GM19023 (cell line): ENCODE measurements at regions not wholly inside any gene's neighbourhood (a gene's known extent, or its start where the extent isn't known, plus 50 kb on each side); places are given as distances from the start of the nearest gene placed in this dataset.

Source experiments
- ATAC-seq: cut with Tn5 transposase; IDR thresholded peaks from one replicate; pipeline ENCODE4 v1.9.1; 2021; ENCODE audit warnings: mild to moderate bottlenecking, moderate library complexity; ENCODE audit not compliant: unreplicated experiment

DNA sequence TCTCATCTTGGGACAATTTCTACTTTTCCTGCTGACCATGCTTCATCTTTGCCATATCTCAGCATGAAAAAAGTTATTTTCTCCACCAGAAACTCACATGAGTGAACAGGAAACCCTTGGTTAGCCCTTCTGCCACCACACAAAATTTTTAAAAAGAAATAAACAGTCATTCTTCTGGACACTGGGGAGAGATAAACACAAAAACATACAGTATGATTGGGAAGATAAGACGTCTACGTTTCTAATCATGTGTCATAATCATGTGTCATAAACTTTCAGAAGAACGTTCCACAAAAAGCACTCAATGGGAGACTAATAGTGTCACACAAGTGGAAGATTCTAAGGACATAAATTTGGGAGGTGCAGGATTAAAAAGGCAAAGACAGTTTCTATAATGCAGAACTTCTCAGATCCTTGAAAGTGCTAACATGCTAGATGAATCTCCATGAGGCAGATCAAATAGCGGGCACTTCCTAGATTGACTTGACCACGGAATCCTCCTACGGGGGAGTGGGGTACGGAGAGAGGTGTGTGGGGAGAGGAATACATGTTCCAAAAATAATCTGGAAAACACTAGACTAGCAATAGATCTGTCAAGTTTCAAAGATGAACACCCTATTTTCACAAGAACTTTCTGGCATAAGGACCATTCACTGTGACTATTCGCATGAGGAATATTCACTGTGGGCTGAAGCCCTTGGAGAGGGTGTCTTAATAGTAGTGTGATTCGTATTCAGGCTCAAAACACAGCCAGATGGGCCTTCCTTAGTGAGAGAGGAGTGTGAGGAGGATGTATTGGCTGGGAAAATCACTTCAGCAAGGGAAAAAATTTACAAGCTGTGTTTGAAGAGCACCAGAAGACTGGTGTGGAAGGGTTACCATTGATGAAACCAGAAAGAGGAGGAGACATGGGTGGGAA, 206.7 kb downstream of the SETD4 start:
- ATAC-seq: no peak

DNA sequence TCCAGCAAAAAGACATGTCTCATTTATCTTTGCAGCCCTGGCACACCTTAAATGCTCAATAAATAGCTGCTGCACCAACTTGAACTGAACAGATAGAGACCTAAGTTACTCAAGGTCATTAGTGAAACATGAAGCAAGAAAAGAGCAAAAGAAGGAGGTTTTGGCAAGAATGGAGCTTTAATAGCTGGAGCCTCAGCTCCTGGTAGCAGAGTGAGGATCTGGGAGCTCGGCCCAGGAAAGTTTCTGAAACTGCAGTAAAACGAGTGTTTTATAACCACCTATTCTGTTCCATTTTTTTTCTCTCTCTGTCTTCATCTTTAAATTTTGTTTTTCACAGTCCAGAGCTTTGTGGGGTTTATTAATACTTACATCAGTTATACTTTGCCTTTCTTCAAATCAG, 207.5 kb downstream of the SETD4 start:
- no peak for ATAC-seq

DNA sequence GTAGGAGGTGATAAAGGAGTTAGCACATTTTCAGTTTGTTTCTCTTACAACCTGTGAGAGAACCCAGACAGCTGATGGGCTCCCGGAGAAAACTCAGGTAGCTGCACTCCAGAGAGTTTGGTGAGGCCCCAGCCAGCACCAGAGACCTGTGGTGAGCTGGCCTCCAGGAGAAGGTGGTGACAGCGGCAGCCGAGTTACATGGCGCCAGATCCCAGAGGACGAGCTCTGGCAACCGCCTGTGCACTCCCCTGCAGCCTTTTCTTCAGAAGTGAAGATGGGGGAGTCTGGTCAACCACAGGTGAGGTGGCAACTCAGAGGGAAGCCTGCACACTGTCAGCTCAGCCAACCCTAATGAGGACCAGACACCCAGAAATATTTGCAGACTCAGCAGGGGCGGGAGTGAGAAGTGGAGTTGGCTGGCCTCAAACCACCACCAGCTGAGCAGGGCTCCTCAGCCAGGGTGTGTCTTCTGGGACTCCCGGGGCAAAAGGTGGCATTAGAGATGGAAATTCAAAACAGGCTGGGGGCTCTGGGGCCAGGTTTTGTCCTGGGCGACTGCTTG, 209.7 kb downstream of the SETD4 start:
- no peak for ATAC-seq

DNA sequence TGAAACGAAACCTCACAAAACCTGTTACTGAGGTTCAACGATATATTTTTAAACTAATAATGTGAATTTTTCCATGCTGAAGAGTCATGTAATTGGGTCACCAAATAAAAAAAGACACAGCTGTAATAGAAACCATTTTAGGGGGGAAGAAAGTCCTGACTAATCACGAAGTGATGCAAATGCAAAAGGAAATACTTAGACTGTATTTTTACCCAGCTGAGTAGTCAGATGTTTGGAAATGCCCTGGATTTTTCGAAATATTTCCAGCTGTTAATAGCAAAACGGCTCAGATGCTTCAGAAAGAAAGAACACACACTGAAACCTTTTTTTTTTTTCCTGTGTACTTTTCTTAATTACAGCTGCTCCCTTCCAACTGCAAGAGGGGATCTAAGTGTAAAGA, 210.3 kb downstream of the SETD4 start:
- no peak for ATAC-seq

DNA sequence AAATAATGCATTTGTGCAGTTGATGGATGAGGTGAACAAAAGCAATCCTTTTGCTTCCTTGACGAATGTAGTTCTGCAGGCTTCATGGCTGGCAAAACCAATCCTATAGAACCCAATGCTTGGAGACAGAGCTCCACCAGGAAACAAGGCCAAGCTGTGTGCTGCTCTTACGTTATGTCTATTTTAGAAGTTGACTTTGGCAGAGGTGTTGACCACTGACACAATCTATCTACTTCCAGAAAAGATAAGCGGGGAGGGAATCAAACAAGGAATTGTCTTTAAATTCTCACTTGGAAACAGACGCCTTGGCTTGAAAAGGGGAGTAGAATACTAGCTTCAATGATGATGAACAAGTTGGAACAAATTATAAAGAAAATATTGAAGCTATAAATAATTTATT, 211.2 kb downstream of the SETD4 start:
- no peak for ATAC-seq

DNA sequence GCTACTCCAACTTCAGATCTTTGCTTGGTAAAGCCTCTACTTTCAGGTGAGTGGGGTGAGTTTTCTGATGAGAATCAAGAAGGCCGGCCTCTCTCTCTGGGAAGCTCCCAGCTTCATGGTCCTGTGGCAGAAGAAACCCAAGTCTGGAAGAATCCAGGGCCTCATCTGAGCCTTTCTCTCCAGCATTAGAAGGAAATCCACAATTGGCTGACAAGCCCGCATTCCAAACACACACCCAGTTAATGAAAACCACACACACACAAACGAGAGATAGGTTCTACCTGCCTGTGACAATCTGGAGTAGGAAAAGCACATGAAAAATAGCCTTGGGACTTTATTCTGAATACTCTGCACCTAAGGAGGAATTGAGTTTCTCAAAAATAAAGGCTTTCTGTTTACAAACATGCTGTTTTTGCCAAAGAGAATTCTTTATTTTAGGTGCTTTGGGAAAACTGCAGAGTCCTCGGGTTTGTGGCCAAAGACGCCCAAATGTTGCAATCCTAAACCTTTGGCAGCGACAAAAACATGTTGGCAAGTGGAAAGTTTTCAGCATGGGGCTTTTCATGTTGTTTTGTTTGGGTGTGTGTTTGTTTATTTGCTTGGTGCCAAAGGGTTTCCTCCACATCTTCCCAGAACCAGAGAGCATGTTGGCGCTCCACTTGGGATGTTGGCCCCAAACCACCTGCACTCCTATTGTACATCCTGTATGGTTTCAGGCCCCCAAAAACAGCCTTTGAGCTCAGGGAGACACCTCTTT, 216.2 kb downstream of the SETD4 start:
- no peak for ATAC-seq

DNA sequence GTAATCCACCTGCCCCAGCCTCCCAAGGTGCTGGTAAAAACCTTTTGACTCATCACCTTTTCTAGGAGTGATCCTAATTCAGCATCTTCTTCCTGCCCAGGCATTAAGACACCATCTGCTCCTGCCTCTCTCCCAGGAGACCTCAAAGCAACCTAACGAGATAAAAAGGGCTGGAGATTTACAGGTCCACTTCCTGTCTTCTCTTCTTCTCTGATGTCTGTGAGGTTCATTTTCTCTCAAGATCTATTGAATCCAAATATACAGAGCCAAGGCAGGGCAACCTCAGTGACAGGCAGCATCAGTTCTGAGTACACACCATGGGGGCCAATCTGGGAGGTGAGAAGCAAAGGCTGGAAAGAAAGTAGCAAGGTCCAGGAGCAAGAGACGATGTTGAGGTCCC, 219.4 kb downstream of the SETD4 start:
- ATAC-seq: no peak

DNA sequence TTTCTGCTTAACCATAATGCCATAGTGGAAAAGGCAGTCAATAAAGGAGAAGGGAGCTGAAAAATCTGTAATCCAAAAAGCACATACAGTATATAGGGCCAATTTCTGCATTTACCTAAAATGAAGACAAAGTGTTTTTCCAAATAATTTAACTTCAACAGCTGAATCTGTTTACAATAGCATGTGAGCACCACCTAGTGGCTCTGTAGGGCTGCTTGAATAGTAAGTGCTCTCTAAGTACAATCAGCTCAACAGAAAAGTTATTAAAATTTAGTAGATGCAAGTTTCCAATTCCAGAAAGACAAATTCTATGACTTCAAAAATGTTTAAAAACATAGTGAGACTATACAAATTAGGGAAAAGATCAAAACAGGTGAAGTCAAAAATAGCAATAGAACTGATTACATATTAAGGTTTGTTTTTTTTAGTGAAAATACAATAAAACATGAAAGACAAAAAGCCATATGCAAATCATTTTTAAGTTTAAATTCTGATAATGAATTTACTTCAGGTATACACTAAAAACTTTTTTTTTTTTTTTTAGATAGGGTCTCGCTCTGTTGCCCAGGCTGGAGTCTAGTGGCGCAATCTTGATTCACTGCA, 220.0 kb downstream of the SETD4 start:
- ATAC-seq: no peak

DNA sequence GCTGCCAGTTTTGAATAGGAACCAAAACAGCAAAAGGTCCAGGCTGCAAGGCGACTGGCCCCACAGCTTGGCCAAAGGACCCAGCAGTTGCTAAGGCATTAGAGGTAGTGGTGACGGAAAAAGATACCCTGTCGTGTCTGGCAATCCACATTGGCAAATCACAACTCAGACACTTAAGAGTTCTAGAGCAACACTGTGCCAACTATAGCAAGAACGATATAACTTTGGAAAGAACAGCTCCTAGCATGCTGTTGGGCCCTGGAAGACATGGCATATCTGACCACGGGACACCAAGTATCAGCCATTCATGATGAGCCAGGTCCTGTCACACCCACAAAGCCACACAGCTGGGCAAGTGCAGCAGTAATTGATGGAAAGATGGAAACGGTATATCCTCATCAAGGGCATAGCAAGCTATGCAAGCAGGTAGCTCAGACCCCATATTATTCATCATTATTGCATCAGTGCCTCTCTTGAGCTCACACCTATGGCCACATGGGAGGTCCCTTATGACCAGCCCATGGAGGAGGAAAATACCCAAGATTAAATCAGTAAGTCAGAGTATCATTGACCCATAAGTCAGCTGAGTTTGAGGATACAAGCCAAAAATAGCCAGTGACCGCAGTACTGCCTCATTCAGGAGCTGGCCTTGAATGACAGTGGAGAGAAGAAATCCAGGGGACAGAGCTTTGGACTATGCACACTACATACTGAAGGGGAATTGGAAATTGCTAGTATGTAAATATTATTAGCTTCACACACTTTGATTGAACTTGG, 221.2 kb downstream of the SETD4 start:
- ATAC-seq: no peak

DNA sequence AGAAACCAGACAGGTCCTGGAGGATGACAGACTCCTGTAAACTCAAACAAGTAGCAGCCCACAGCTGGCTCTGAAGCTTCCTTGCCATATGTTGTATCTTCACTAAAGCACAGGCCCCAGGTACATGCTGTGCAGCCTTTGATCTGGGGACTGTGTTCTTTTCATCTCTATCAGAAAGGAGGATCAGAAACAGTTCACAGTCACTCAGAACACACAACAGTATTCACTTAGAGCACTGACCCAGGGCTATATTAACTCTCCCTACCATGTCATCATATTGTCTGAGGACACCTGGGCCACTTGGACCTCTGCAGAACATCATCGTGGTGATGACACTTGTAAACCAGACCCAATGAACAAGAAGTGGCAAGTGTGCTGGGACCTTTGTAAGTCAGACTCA, 222.0 kb downstream of the SETD4 start:
- no peak for ATAC-seq

DNA sequence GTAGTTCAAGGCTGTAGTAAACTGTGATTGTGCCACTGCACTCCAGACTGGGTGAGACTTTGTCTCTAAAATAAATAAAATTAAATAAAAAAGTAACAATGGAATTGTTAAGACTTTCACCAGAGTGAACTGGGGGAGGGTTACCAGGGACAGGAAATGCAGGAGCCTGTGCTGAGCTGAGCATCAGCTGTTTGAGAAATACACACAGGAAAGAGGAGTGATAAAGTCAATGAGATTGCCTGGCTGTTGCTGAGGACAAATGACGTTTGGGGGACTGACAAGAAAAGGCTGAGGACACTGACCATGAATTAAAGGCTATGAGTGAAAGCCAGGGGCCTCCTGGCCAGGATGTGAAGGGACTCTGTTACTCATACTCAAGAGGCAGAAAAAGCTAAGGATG, 226.3 kb downstream of the SETD4 start:
- no peak for ATAC-seq

DNA sequence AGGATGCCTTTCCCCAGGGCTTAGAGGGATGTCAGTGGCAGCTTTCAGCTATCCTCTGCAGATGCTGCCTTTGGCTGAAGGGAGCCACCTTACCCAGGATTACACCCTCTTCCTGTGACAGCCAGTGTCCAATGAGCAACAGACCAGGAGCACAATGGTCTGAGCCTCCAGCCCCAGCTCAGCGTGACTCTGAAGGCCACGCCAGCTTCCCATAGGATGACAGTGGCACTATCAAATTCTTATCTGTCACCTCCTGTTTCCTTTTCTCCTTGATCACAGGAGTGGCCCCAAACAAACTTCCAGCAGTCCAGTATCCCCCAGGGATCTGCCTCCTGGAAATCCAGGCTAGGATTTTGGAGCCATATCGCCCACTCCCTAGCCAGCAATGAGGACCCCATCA, 226.9 kb downstream of the SETD4 start:
- ATAC-seq: no peak

DNA sequence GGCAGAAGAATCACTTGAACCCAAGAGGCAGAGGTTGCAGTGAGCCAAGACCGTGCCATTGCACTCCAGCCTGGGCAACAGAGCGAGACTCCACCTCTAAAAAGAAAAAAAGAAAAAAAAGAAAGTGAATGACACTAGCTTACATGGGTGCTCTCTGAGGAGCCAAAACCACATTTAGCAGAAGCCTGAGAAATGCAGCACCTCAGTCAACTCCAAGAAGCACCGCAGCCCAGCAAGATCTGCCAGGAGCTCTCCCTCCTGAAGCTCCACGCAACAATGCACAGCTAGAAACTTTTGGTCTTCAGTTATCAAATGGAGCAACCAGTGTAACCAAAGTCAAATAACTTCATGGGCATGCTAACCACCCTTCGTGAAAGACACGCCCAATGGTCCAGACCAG, 229.1 kb downstream of the SETD4 start:
- ATAC-seq: no peak

DNA sequence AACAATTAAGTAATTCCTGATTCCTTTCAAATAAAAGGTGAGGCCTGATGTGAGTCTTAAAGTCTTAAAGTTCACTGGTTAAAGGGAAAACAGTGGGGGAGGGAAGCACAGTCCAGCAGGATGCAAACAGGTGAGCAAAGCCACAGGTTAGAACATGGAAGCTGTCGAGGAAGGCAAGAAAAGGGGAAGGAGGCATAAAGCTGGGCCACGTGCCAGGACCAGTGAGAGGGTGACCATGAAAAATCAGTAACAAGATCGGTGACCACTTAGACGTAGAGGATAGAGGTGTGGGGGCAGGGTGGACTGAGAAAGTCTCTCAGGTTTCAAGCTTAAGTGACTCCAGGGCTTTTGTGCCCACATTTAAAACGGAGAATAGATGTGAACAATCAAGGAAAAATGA, 231.3 kb downstream of the SETD4 start:
- no peak for ATAC-seq

DNA sequence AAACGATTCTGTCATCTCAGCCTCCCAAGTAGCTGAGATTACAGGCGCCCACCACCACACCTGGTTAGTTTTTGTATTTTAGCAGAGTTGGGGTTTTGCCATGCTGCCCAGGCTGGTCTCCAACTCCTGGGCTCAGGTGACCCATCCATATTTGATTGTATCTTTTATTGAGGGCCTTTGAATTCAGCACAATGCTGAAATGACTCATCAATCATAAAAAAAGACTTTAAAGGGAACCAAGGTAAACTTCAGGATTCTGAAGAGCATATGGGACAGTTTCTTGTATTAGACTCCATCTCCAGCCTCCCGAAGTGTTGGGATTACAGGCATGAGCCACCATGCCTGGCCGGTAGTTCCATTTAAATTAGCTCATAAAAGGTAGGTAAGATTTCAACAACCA, 232.2 kb downstream of the SETD4 start:
- no peak for ATAC-seq

DNA sequence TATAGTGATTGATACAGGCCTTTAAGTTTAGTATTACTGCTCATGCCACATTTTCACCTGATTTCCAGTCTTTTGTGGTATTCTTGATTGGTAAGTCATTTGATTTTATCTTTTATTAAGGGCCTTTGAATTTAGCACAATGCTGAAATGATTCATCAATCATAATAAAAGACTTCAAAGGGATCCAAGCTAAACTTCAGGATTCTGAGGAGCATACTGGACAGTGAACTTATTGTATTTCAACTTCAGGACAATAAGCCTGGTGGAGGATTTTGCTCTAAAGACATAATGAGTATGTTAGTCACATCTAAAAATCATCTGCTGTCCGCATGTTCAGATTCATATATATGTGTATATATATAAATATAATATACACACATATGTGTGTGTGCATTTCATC, 233.3 kb downstream of the SETD4 start:
- ATAC-seq: no peak

DNA sequence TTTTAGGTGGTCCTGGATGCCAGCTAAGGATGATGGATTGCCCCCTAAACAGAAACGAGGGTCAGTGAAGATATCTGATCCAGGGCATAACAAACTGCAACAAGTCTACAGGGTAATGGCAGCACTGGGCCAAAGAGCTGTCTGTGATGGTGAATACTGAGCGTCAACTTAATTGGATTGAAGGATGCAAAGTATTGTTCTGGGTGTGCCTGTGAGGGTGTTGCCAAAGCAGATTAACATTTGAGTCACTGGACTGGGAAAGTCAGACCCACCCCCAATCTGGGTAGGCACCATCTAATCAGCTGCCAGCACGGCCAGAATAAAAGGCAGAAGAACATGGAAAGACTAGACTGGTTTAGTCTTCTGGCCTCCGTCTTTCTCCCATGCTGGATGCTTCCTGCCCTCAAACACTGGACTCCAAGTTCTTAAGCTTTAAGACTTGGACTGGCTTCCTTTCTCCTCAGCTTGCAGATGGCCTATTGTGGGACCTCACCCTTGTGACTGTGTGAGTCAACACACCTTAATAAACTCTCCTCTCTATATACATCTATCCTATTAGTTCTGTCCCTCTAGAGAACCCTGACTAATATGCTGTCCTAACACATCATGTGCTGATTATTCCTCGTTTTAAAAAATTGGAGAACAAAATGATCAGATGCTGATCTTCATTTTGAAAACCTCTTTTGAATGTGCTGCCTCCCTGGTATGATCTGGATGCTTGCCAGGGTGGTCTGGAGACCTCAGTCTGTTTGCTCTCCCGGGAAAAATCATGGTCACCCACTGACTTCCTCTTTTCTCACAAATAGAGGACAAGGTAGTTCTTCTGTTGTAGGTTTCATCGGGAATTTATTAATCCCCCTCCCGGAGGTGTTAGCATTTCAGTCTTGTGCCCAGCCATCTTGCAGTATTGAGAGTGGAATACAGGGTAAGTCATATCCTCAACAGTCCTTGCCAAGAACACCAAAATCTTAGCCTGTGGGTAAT, 234.7 kb downstream of the SETD4 start:
- ATAC-seq: no peak

DNA sequence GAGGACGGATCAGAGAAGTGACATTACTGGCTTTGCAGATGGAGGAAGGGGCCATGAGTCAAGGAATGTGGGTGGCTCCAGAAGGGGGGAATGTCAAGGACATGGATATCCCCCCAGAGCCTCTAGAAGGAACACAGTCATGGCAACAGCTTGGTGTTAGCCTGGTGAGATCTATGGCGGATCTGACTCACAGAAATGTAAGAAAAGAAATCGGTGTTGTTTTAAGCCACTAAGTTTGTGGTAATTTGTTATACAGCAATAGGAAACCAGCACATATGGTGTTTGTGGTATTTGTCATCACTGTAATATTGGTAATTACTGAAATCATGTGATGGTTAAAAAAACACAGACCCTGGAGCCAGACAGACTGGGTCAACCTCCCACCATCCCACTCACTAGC, 236.2 kb downstream of the SETD4 start:
- ATAC-seq: no peak

DNA sequence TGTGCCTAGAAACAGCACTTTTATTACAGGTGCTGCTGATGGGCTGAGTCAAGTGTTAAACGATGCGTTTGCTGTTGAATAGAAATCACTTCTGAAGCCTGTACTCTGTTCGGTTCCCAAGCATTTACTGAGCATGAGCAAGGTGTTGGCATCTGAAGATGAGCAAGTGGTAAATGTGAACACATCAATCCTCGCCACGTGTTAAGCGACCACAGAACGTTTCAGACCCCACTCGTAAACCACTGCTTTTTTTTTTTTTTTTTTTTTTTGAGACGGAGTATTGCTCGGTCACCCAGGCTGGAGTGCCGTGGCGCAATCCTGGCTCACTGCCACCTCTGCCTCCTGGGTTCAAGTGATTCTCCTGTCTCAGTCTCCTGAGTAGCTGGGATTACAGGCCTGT, 241.2 kb downstream of the SETD4 start:
- ATAC-seq: no peak

DNA sequence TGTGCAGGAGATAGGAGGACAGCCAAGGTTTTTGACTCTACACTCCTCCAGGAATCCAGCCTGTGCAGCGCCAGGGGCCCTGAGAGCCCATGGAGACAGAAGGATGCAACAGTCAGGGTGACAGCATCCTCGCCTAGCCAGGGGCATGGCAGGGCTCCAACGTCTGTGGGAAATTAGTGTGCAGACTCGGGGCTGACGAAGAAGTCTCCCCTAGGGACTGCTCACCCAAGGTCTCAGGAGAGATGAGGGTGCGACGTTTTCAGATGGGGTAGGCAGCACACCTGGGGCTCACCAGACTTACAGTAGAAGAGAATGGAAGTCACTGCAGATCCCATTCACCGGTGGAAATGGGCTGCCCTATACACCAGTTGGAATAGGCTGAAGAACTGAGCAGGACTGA, 241.7 kb downstream of the SETD4 start:
- ATAC-seq: no peak
